ENCODE measurements at regions not wholly inside any gene's neighbourhood (a gene's known extent, or its start where the extent isn't known, plus 50 kb on each side); places are given as distances from the start of the nearest gene placed in this dataset.

DNA sequence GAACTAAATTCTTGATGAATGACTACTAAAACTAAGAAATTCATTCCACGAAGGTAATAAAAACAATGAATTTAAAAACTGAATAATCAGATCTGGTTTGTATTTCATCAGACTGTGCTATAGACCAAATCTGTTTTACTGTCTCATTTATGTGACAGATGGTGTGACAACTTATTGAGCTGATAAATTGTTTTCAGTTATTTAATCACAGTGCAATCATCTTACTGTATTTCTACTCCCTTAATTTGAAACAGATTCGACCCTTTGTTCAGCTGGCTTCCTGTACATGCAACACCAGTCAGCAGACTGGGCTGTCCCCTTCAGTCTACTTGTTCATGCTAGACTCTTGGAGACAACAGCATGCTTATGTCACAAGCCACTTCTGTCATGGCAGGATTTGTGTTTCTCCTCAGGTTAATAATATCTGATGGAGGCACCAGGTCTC, 150.9 kb downstream of the MBL2 start:
- no peak for ATAC-seq
- intact Hi-C loops (cut with DNase I): no loop called here

DNA sequence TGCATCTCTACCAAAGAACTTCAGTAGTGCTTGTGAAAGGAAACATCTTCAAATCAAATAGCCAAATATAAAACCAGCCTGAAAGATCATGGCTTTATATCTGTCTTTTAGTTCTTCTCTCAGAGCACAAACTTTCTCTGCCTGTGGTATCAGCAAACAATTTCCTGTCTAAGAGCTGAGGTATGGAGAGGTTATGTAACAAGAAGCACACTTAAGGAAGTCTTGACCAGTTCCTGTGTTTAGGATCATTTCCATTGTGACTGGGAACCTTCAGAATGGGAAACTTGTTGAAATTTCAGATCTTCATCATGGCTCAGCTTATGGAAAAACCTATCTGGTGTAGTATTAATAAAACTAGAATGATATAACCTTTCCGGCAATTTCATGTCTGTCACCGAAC, 148.8 kb downstream of the MBL2 start:
- no peaks in the 10 kb centered on the region for H3K9me3 ChIP-seq
- H3K36me3 ChIP-seq (ENCODE audit: insufficient read depth in 1 of 2, low read depth in 1 of 2): no peaks in the 10 kb centered on the region
- 70 to 96% (median 93%) methylated on average over 2 of the region's 2 CpGs for WGBS, 3 donors
- ATAC-seq (no peak), DNase-seq (no peak)
- peaks cover 0 to 2% (median 0%) of the 10 kb centered on the region in 3 donors for H3K27me3 ChIP-seq (ENCODE audit: insufficient read depth in 3 of 3, low read length in 2 of 3)
- intact Hi-C loops (cut with DNase I): no loop called here
- no peak overlapping the region for H3K4me3 ChIP-seq
- TF ChIP-seq, protein P1, sequence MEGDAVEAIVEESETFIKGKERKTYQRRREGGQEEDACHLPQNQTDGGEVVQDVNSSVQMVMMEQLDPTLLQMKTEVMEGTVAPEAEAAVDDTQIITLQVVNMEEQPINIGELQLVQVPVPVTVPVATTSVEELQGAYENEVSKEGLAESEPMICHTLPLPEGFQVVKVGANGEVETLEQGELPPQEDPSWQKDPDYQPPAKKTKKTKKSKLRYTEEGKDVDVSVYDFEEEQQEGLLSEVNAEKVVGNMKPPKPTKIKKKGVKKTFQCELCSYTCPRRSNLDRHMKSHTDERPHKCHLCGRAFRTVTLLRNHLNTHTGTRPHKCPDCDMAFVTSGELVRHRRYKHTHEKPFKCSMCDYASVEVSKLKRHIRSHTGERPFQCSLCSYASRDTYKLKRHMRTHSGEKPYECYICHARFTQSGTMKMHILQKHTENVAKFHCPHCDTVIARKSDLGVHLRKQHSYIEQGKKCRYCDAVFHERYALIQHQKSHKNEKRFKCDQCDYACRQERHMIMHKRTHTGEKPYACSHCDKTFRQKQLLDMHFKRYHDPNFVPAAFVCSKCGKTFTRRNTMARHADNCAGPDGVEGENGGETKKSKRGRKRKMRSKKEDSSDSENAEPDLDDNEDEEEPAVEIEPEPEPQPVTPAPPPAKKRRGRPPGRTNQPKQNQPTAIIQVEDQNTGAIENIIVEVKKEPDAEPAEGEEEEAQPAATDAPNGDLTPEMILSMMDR (IDR thresholded peaks at IDR 0.05): no peak
- H3K27ac ChIP-seq: no peak overlapping the region
- no peaks in the 10 kb centered on the region for H3K4me1 ChIP-seq

More for the DNA sequence above, 150.9 kb downstream of the MBL2 start:
- Histone ChIP-seq H3K4me1 (no peaks in the 10 kb centered on the region), H3K4me3 (no peak overlapping the region), H3K27me3 (ENCODE audit: insufficient read depth in 3 of 3, low read length in 2 of 3) (peaks cover 0 to 2% (median 0%) of the 10 kb centered on the region in 3 donors), H3K36me3 (ENCODE audit: insufficient read depth in 1 of 2, low read depth in 1 of 2) (no peaks in the 10 kb centered on the region), H3K9me3 (no peaks in the 10 kb centered on the region), H3K27ac (no peak overlapping the region)
- TF ChIP-seq, protein P1 (IDR thresholded peaks at IDR 0.05): no peak
- WGBS, 3 donors: 29 to 42% (median 41%) methylated on average over 2 of the region's 2 CpGs
- no peak for DNase-seq

DNA sequence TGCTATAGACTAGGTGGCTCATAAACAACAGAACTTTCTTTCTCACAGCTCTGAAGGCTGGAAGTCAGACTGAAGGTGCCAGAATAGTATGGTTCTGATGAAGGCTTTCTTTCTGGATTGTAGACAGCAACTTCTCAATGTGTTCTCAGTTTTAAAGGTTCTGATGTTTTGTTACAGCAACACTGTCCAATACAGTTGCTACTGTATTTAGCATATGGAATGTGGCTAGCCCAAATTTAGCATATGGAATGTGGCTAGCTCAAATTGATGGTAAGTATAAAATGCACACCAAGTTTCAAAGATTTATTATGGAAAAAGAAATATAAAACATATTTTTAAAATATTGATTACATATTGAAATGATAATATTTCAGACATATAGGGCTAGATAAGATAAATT, 145.3 kb downstream of the MBL2 start:
- DNase-seq: no peak
- H3K27ac ChIP-seq: no peak overlapping the region
- no peaks in the 10 kb centered on the region for H3K4me1 ChIP-seq
- no peaks in the 10 kb centered on the region for H3K9me3 ChIP-seq
- ATAC-seq: no peak
- H3K27me3 ChIP-seq (ENCODE audit: insufficient read depth in 3 of 3, low read length in 2 of 3): peaks cover 0 to 2% (median 0%) of the 10 kb centered on the region in 3 donors
- TF ChIP-seq, protein P1 (IDR thresholded peaks at IDR 0.05): no peak
- intact Hi-C loops (cut with DNase I): no loop called here
- no peaks in the 10 kb centered on the region for H3K36me3 ChIP-seq (ENCODE audit: insufficient read depth in 1 of 2, low read depth in 1 of 2)
- H3K4me3 ChIP-seq: no peak overlapping the region

DNA sequence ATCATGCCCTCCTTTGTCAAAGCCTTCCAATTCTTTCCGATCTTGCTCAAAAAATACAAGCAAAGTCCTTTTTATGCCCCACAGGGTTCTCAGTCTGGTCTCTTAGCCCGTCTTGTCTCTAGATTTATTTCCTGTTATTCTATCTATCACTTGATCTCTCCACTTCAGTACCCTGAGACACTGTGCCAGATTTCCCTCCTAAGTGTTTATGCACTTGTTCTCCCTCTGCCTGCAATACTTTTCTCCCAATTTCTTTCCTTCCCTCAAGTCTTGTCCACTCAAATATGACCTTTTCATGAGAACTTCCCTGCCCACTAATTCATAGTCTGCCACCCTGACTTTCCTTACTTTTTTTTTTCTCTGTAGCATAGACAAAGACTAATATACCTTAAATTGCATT, 141.4 kb downstream of the MBL2 start:
- H3K27me3 ChIP-seq (ENCODE audit: insufficient read depth in 3 of 3, low read length in 2 of 3): no peaks in the 10 kb centered on the region
- ATAC-seq: no peak
- DNase-seq: no peak
- no peaks in the 10 kb centered on the region for H3K9me3 ChIP-seq
- intact Hi-C loops (cut with DNase I): no loop called here
- WGBS, 3 donors: 43 to 58% (median 49%) methylated on average over 2 of the region's 2 CpGs
- H3K27ac ChIP-seq: no peak overlapping the region
- H3K4me1 ChIP-seq: no peaks in the 10 kb centered on the region
- TF ChIP-seq, protein P1 (IDR thresholded peaks at IDR 0.05): no peak
- H3K36me3 ChIP-seq (ENCODE audit: insufficient read depth in 1 of 2, low read depth in 1 of 2): no peaks in the 10 kb centered on the region
- no peak overlapping the region for H3K4me3 ChIP-seq

DNA sequence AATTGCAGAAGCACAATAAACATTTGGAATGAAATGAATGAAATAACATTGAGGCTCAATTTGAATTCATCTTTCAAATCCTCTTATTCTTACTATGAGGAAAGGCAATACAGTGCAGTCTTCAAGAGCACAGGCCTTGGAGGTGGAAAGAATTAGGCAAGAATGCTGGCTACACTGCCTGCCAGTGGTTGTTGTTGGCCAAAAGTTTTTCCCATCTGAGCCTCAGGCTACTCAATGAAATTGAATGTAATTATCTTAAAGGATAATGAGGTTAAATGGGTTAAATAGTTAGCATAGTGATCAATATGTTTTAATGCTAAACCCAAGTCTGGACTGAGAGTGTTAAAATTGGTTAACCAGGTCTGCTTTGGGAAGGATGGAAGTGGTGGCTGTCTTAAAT, 140.9 kb downstream of the MBL2 start:
- no peaks in the 10 kb centered on the region for H3K9me3 ChIP-seq
- H3K4me3 ChIP-seq: no peak overlapping the region
- H3K27ac ChIP-seq: no peak overlapping the region
- H3K27me3 ChIP-seq (ENCODE audit: insufficient read depth in 3 of 3, low read length in 2 of 3): no peaks in the 10 kb centered on the region
- H3K36me3 ChIP-seq (ENCODE audit: insufficient read depth in 1 of 2, low read depth in 1 of 2): no peaks in the 10 kb centered on the region
- intact Hi-C loops (cut with DNase I): no loop called here
- TF ChIP-seq, protein P1 (IDR thresholded peaks at IDR 0.05): no peak
- ATAC-seq (no peak), DNase-seq (no peak)
- no peaks in the 10 kb centered on the region for H3K4me1 ChIP-seq
